Colonic mucosa (tissue), 4 donors: ENCODE measurements at regions not wholly inside any gene's neighbourhood (a gene's known extent, or its start where the extent isn't known, plus 50 kb on each side); places are given as distances from the start of the nearest gene placed in this dataset.

Experiments
- DNase-seq: peaks from one replicate; pipeline ENCODE4 v3.0.0-alpha.2; 2020
- H3K27ac ChIP-seq: fragments of 200-600 bp; one replicate; pipeline ENCODE4 v1.8.0; 2021
- H3K27me3 ChIP-seq: fragments of 200-600 bp; one replicate; pipeline ENCODE4 v1.8.0; 2021
- H3K36me3 ChIP-seq: fragments of 200-600 bp; one replicate; pipeline ENCODE4 v1.8.0; 2021
- H3K4me1 ChIP-seq: fragments of 200-600 bp; one replicate; pipeline ENCODE4 v1.8.0; 2021; ENCODE audit warnings: mild to moderate bottlenecking
- H3K4me3 ChIP-seq: fragments of 200-600 bp; one replicate; pipeline ENCODE4 v1.8.0; 2021
- H3K9ac ChIP-seq, 2 donors: one replicate each; pipeline ENCODE4 v1.7.0; 2013; ENCODE audit warnings: control low read depth in 2 of 2, low read depth in 2 of 2, low read length in 2 of 2
- H3K9me3 ChIP-seq: fragments of 200-600 bp; one replicate; pipeline ENCODE4 v1.8.0; 2021
- CTCF ChIP-seq: fragments of 200-600 bp; IDR thresholded peaks from one replicate; pipeline ENCODE4 v1.8.0; 2022; ENCODE audit warnings: antibody characterized with exemption, mild to moderate bottlenecking
- intact Hi-C: fragments of 100-400 bp; cut with DNase I; formaldehyde crosslinking; loops from one replicate; pipeline ENCODE4 v1.14.1; 2022
- donor health status: healthy.
- donor health status: DM: no; HTN: no; CAD: no.
- donor health status: DM: no; HTN: no; CAD: no.

GRCh38 chr2:104758199-104758620, 95.7 kb upstream of the POU3F3 start:
- Histone ChIP-seq H3K9me3 (no peaks in the 10 kb centered on the region), H3K27me3 (no peaks in the 10 kb centered on the region), H3K27ac (no peak overlapping the region), H3K9ac (no peak overlapping the region), H3K4me3 (no peak overlapping the region), H3K4me1 (no peaks in the 10 kb centered on the region), H3K36me3 (no peaks in the 10 kb centered on the region)
- no peak for TF ChIP-seq CTCF
- DNase-seq = no peak
- intact Hi-C loops = no loop called here

- Histone ChIP-seq H3K9me3 (no peaks in the 10 kb centered on the region), H3K27ac (no peak overlapping the region), H3K9ac (no peak overlapping the region), H3K4me1 (no peaks in the 10 kb centered on the region), H3K4me3 (no peak overlapping the region), H3K36me3 (no peaks in the 10 kb centered on the region), H3K27me3 (no peaks in the 10 kb centered on the region)
- no peak for DNase-seq
- no peak for TF ChIP-seq CTCF
- intact Hi-C loops = no loop called here
These were observed 91.9 kb upstream of the POU3F3 start for GRCh38 chr2:104762031-104762430.

GRCh38 chr2:104766683-104767082, 87.2 kb upstream of the POU3F3 start:
- H3K27me3 ChIP-seq = no peaks in the 10 kb centered on the region
- no peak overlapping the region for H3K4me3 ChIP-seq
- no peaks in the 10 kb centered on the region for H3K9me3 ChIP-seq
- H3K9ac ChIP-seq = no peak overlapping the region
- H3K36me3 ChIP-seq = no peaks in the 10 kb centered on the region
- no peak for DNase-seq
- no peak for TF ChIP-seq CTCF
- no peak overlapping the region for H3K27ac ChIP-seq
- intact Hi-C loops = no loop called here
- no peaks in the 10 kb centered on the region for H3K4me1 ChIP-seq

- intact Hi-C loops = no loop called here
- TF ChIP-seq CTCF = no peak
- H3K9me3 ChIP-seq = no peaks in the 10 kb centered on the region
These were observed 85.2 kb upstream of the POU3F3 start for GRCh38 chr2:104768694-104769093.

GRCh38 chr2:104769096-104769495, 84.8 kb upstream of the POU3F3 start:
- no peaks in the 10 kb centered on the region for H3K27me3 ChIP-seq
- H3K36me3 ChIP-seq = no peaks in the 10 kb centered on the region
- intact Hi-C loops = no loop called here
- H3K4me1 ChIP-seq = no peaks in the 10 kb centered on the region
- no peak overlapping the region for H3K9ac ChIP-seq
- DNase-seq = no peak
- no peak for TF ChIP-seq CTCF
- H3K27ac ChIP-seq = no peak overlapping the region
- H3K9me3 ChIP-seq = no peaks in the 10 kb centered on the region
- no peak overlapping the region for H3K4me3 ChIP-seq

More at GRCh38 chr2:104768694-104769093, 85.2 kb upstream of the POU3F3 start:
- Histone ChIP-seq H3K27me3 (no peaks in the 10 kb centered on the region), H3K4me3 (no peak overlapping the region), H3K9ac (no peak overlapping the region), H3K4me1 (no peaks in the 10 kb centered on the region), H3K36me3 (no peaks in the 10 kb centered on the region), H3K27ac (no peak overlapping the region)
- no peak for DNase-seq

GRCh38 chr2:104772996-104773395, 80.9 kb upstream of the POU3F3 start:
- Histone ChIP-seq H3K27me3 (no peaks in the 10 kb centered on the region), H3K27ac (no peak overlapping the region), H3K9me3 (no peaks in the 10 kb centered on the region), H3K36me3 (no peaks in the 10 kb centered on the region), H3K4me3 (no peak overlapping the region), H3K9ac (no peak overlapping the region), H3K4me1 (no peaks in the 10 kb centered on the region)
- intact Hi-C loops = no loop called here
- no peak for TF ChIP-seq CTCF
- DNase-seq = no peak
